GM21619 (cell line): ENCODE measurements at regions not wholly inside any gene's neighbourhood (a gene's known extent, or its start where the extent isn't known, plus 50 kb on each side); places are given as distances from the start of the nearest gene placed in this dataset.

Source experiments
- ATAC-seq: cut with Tn5 transposase; IDR thresholded peaks from one replicate; pipeline ENCODE4 v1.9.1; 2021; ENCODE audit not compliant: unreplicated experiment

DNA sequence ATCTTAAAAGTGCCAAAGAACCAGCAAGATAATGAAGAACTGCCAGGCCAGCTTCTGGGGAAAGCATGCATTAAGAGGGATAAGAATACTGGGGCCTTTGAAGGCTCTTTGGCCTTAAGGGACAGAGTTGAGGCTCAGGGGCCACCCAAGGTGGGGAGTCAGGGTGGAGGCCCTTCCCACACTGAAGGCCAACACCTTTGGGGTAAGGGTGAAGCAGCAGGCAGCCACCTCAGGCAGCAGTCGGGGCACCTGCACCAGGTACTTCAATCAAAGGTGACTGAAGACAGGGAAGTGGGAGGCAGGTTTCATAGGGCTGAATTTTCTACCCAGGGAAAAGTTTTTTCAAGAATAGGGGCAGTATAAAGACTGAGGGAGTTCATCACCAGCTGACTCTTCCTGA lies 87.7 kb upstream of the KLF13 start:
- no peak for ATAC-seq

DNA sequence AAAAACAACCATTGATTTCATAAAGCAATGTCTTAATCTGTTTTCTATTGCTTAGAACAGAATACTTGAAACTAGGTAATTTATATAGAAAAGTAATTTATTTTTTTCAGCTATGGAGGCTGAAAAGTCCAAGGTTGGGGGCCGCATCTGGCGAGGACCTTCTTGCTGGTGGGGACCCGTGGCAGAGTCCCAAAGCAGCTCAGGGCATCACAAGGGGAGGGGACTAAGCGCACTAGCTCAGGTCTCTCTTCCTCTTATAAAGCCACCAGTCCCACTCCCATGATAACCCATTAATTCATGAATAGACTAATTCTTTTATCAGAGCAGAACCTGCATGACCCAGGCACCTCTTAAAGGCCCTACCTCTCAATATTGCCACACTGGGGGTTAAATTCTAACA lies 87.2 kb upstream of the KLF13 start:
- ATAC-seq: no peak

DNA sequence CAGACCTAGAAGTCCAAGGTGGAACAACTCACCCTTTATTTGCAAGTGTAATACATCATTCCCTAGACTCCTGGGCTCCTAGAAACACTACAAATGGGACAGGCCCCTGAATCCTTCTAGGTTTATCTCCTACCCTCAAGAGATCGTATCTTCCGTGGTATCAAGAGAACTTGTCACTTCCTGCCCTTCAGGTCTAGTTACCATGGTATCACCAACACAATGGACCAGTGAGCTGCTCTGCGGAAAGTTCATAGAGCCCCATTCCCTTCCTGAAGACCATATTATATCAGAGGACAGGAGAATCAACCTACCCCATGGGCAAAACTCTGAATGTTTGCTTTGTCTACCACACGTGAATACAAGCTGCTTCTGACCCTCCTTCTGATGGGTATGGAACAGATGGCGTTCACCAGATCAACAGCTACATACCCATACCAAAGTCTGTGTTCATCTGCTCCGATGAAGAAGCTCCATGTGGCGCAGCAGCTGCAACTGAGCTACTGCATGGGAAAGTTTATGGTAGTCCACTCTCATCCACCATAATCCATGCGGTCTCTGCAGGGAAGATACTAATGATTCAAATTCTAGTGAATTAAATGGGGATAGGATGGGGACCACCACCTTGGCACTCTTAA lies 84.6 kb upstream of the KLF13 start:
- no peak for ATAC-seq

DNA sequence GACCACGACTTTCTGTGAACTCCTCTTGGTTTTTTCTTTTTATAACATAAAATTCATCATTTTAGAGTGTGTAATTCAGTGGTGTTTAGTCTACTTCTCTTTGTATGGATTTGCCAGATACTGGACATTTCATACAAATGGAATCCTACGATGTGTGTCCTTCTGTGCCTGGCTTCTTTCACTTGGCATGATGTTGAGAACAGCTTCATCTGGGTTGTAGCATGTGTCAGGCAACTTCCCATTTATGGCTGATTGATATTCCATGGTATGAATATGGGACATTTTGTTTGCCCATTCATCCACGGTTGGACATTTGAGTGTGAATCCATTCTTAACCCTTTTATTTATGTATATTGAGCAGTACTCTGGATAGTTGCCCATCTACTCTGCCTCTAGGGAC lies 82.7 kb upstream of the KLF13 start:
- ATAC-seq: no peak

- ATAC-seq: no peak
Observed at GRCh38 chr15:31245135-31245689, 81.4 kb upstream of the KLF13 start.

- no peak for ATAC-seq
Observed at GRCh38 chr15:31245756-31246155, 80.9 kb upstream of the KLF13 start.

- no peak for ATAC-seq
Observed at GRCh38 chr15:31247404-31247803, 79.2 kb upstream of the KLF13 start.

DNA sequence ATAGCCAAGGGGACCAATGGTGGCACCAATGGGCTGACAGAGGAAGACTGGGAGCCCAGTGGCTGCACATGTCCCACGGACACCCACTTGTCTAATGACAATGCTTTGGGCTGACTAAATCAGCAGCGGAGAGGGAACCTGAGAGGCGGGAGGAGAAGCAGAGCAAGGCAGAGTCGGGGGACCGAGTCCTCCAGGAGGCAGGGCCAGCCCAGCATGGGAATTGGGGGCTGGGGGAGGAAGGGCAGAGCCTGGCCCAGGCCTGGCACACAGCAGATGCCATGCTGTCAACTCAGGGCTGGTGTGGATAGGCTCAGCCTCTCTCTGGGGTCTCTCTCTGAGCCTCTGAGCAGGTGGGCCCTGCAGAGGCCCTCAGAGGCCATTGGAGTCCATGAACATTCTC lies 78.4 kb upstream of the KLF13 start:
- no peak for ATAC-seq

- no peak for ATAC-seq
Observed at GRCh38 chr15:31248951-31249350, 77.7 kb upstream of the KLF13 start.

DNA sequence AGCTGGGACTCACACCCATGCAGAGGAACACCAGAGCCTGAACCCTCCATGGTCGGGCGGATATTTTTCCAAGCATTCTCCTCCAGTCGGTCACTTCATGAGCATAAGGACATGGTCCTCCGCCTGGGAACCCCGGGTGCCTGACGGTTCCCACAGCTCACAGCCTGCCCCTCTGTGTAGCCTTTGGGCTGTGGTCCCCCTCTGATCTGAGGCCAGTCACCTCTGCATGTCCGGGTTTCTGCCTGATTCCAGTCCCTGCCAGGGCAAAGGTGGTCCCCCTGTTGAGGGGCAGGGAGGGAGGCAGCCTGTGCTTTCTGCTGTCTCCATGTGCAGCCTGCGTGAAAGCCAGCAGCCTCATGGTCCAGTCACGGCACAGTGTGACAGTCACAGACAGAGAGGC lies 76.6 kb upstream of the KLF13 start:
- ATAC-seq: no peak

GRCh38 chr15:31251165-31251564 lies 75.5 kb upstream of the KLF13 start:
- ATAC-seq: no peak

GRCh38 chr15:31252171-31252785 lies 74.4 kb upstream of the KLF13 start:
- no peak for ATAC-seq

DNA sequence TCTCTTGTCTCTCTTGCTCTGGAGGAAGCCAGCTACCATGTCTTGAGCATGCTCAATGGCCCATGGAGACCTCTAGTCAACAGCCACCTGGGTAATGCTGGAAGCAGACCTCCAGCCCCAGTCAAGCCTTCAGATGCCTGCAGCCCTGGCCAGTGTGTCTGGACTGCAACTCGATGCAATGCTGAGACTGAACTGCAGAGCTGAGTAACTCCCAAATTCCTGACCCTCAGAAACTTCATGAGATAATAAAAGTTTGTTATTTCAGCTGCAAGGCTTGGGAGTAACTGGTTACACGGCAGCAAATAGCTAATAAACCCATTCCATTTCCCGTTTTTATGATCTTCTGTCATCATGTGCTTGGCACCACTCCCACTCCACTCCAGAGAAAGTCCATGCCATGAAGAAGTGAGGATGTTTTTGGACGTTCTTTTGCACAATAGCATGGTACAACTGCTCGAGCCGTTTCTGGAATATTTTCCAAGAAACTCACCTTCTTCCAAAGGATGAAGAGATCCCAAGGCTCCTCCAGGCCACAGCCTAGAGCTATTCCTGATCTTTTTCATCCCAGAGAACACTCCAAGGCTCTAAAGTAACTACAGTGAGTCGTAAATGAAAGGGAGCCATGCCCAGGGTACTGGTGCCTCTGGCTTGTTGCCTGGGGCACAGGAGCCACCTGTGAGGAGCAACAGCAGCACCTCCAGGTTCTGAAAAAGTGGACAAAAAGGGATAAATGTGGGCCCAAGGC lies 72.0 kb upstream of the KLF13 start:
- ATAC-seq: no peak

DNA sequence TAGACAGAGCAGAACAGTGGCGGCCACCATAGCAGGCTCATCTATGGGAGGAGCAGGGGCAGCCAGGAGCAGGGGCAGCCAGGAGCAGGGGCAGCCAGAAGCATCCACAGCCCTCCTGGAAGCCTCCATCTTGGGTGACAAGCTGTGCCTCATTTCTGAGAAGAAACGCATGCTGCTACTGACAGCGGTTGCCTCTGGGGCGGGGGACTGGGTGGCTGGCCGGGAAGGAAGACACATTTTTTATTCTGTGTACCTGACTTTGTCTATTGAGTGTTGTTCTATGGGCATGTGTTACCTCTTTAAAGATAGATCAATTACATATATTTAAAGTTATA lies 71.5 kb upstream of the KLF13 start:
- ATAC-seq: no peak

GRCh38 chr15:31255732-31256377 lies 70.8 kb upstream of the KLF13 start:
- no peak for ATAC-seq

DNA sequence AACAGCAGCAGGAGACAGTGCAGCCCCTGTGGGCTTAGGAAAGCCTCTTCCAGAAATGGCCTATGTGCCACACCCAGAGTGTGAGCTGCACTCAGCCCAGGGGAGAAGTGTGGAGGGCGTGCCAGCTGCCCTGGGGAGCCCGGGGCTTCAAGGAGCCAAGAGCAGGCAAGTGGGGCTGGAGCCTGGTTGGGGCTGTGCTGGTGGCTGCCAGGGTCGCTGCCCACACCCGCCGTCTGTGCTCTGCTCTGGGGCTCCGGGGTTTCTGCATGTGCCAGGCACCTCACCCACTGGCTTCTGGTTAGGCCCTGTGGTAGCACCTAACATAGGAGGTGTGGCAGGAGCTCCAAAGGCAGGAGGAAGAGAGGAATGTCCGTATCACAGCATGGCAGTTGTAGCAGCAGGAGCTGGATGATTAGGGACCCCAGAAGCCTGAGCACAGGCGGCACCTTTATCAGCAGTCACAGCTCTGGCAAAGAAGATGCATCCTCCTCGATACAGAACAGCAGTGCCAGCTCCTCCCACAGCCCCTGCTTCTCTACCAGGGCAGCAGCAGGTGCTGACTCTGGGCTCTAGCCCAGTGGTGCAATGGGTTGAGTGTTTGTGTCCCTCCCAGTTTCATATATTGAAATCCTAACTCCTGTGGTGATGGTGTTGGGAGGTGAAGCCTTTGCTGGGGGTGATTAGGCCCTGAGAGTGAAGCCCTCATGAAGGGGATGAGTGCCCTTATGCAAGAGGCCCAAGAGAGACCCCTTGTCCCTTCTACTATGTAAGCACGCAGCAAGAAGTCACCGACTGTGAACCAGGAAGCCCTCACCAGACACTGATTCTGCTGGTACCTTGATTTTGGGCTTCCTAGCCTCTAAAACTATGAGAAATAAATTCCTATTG lies 70.0 kb upstream of the KLF13 start:
- ATAC-seq: no peak

- no peak for ATAC-seq
Observed at GRCh38 chr15:31257286-31257685, 69.3 kb upstream of the KLF13 start.

- ATAC-seq: no peak
Observed at GRCh38 chr15:31258260-31258659, 68.4 kb upstream of the KLF13 start.

DNA sequence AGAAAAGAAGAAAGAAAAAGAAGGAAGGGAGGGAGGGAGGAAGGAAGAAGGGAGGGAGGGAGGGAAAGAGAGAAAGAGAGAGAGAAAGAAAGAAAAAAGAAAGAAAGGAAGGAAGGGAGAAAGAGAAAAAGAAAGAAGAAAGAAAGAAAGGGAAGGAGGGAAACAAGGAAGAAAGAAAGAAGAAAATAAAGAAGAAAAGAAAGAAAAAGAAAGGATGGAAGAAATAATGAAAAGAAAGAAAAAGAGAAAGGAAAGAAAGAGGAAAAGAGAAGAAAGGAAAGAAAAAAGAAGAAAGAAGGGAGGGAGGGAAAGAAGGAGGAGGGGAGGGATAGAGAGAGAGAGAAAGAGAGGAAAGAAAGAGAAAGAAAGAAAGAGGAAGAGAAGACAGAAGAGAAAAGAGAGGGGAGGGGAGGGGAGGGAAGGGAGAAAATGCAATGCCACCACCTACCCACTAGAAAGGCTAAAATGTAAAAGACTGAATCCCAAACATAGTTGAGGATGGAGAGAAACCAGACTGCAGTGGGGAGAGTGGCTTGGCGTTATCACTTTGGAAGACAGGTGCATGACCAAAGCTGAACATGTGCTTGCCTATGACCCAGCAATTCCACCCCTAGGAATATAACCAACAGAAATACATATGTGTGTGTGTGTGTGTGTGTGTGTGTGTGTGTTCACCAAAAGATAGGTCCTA lies 66.9 kb upstream of the KLF13 start:
- no peak for ATAC-seq

DNA sequence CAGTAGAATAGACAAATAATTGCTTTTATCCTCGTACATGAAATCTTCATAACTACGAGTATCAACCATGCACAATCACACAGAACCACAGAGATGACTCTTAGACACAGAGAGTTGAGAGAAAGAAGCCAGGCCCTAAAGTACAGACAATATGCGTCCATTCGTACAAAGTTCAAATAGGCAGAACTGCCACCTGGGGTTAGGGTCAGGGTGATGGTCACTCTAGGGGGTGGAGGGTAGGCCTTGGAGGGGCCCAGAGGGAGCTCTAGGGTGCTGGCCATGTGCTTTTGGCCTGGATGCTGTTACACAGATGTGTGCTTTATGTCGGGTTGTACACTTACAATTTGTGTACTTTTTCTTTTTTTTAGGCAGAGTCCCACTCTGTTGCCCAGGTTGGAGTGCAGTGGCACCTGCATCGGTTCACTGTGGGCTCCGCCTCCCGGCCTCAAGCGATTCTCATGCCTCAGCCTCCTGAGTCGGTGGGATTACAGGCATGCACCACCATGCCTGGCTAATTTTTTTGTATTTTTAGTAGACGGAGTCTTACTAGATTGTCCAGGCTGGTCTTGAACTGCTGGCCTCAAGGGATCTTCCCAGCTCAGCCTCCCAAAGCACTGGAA lies 65.9 kb upstream of the KLF13 start:
- ATAC-seq: no peak
